ENCODE measurements at regions not wholly inside any gene's neighbourhood (a gene's known extent, or its start where the extent isn't known, plus 50 kb on each side); places are given as distances from the start of the nearest gene placed in this dataset.

GRCh38 chr2:10204326-10205161, 82.0 kb downstream of the RRM2 start:
- TF ChIP-seq HNF4A (conservative IDR thresholded peaks at IDR 0.05) (no peak), YY1 (IDR thresholded peaks at IDR 0.05) (no peak), FOXA2 (IDR thresholded peaks at IDR 0.05) (no peak), ATF3 (IDR thresholded peaks at IDR 0.05) (no peak), GABPA (IDR thresholded peaks at IDR 0.05 in 1 of 2, conservative IDR thresholded peaks at IDR 0.05 in 1 of 2) (no peak), JUND (IDR thresholded peaks at IDR 0.05) (no peak), CTCF (IDR thresholded peaks at IDR 0.05; ENCODE audit: low read depth, low read length, missing input control) (no peak), RXRA (IDR thresholded peaks at IDR 0.05) (no peak), HNF4G (IDR thresholded peaks at IDR 0.05) (no peak), TAF1 (conservative IDR thresholded peaks at IDR 0.05) (no peak), RAD21 (IDR thresholded peaks at IDR 0.05) (no peak), NR2F2 (IDR thresholded peaks at IDR 0.05) (no peak), FOXA1 (IDR thresholded peaks at IDR 0.05) (no peak), EGR1 (IDR thresholded peaks at IDR 0.05; ENCODE audit: low read depth in 2 of 2) (no peak), SP1 (IDR thresholded peaks at IDR 0.05) (no peak), MAX (IDR thresholded peaks at IDR 0.05) (no peak), REST (IDR thresholded peaks at IDR 0.05) (no peak), ZBTB33 (IDR thresholded peaks at IDR 0.05) (no peak)
- no peaks in the 10 kb centered on the region for H3K36me3 ChIP-seq (ENCODE audit: control insufficient read depth in 4 of 4, insufficient read depth in 3 of 4, low read depth in 1 of 4, low read length in 3 of 4)
- no peaks in the 10 kb centered on the region for H3K27me3 ChIP-seq (ENCODE audit: control insufficient read depth in 4 of 4, insufficient read depth in 4 of 4, low read length in 3 of 4)
- no peaks in the 10 kb centered on the region for H3K9me3 ChIP-seq (ENCODE audit: control insufficient read depth in 4 of 4, low read length in 3 of 4)
- DNase-seq (ENCODE audit: low spot score), result no peak
- H3K4me3 ChIP-seq (ENCODE audit: low read depth in 1 of 3, low read length in 3 of 3), result no peak overlapping the region
- no peak overlapping the region for H3K9ac ChIP-seq (ENCODE audit: low read depth in 1 of 2, low read length in 2 of 2)
- WGBS, result 92% methylated on average over 25 of the region's 25 CpGs
- H3K4me1 ChIP-seq (ENCODE audit: control insufficient read depth in 4 of 4, insufficient read depth in 4 of 4, low read length in 3 of 4), result no peaks in the 10 kb centered on the region
- no peak overlapping the region for H3K27ac ChIP-seq (ENCODE audit: low read depth in 1 of 2, low read length in 2 of 2)

Data from liver (tissue), 8 donors.